AG04449 (cell line): ENCODE measurements at regions not wholly inside any gene's neighbourhood (a gene's known extent, or its start where the extent isn't known, plus 50 kb on each side); places are given as distances from the start of the nearest gene placed in this dataset.
A peak's percentile ranks its signal among the peaks of the same experiment; 100 is the strongest.

ENCODE experiments used
- CTCF ChIA-PET: fragments of 350-600 bp; formaldehyde crosslinking; extraction: SDS; loops from one replicate; lab custom pipeline; 2021; ENCODE audit warnings: antibody characterized with exemption; lab: Yijun Ruan, JAX
- POLR2A ChIA-PET: fragments of 400-600, 350-600 bp; formaldehyde crosslinking; extraction: SDS; loops from one replicate; lab custom pipeline; 2020; ENCODE audit warnings: antibody characterized with exemption, inconsistent platforms; lab: Yijun Ruan, JAX
- DNase-seq: peaks from one replicate; pipeline ENCODE4 v3.0.0-alpha.2; 2010; ENCODE audit warnings: low read depth, low spot score
- H3K4me3 ChIP-seq: 2 replicates; pipeline ENCODE4 v1.5.1; 2011; ENCODE audit warnings: low read depth, mild to moderate bottlenecking, control low read depth, low read length
- TF ChIP-seq, protein P1 (sequence below): IDR thresholded peaks from one replicate; pipeline ENCODE4 v1.5.1; 2011; ENCODE audit warnings: mild to moderate bottlenecking, moderate library complexity, low read length, control low read depth, inconsistent platforms; ENCODE audit not compliant: insufficient read depth; ENCODE audit errors: missing control alignments

GRCh38 chr7:41449694-41450093, 253.2 kb downstream of the INHBA start:
- CTCF ChIA-PET = no interaction called here

GRCh38 chr7:41449286-41449685, 253.6 kb downstream of the INHBA start:
- CTCF ChIA-PET = interaction anchor here (1.9 kb wide), 1 partner anchor 10 kb away, joined by 5 read pairs; no protein-coding TSS in a partner anchor
- POLR2A ChIA-PET = no interaction called here
- no peak for DNase-seq

More at GRCh38 chr7:41449694-41450093, 253.2 kb downstream of the INHBA start:
- no peak for DNase-seq
- no peak overlapping the region for H3K4me3 ChIP-seq
- POLR2A ChIA-PET = no interaction called here
- TF ChIP-seq, protein P1, sequence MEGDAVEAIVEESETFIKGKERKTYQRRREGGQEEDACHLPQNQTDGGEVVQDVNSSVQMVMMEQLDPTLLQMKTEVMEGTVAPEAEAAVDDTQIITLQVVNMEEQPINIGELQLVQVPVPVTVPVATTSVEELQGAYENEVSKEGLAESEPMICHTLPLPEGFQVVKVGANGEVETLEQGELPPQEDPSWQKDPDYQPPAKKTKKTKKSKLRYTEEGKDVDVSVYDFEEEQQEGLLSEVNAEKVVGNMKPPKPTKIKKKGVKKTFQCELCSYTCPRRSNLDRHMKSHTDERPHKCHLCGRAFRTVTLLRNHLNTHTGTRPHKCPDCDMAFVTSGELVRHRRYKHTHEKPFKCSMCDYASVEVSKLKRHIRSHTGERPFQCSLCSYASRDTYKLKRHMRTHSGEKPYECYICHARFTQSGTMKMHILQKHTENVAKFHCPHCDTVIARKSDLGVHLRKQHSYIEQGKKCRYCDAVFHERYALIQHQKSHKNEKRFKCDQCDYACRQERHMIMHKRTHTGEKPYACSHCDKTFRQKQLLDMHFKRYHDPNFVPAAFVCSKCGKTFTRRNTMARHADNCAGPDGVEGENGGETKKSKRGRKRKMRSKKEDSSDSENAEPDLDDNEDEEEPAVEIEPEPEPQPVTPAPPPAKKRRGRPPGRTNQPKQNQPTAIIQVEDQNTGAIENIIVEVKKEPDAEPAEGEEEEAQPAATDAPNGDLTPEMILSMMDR = no peak

GRCh38 chr7:41448104-41448503, 254.8 kb downstream of the INHBA start:
- DNase-seq = peak; percentile 51
- ChIA-PET POLR2A (no interaction called here), CTCF (interaction anchor here (1.9 kb wide), 1 partner anchor 9 kb away, joined by 5 read pairs; no protein-coding TSS in a partner anchor)
- TF ChIP-seq, protein P1 = no peak
- no peak overlapping the region for H3K4me3 ChIP-seq

More at GRCh38 chr7:41449286-41449685, 253.6 kb downstream of the INHBA start:
- TF ChIP-seq, protein P1 = no peak
- H3K4me3 ChIP-seq = no peak overlapping the region

- CTCF ChIA-PET = interaction anchor here (1.9 kb wide), 1 partner anchor 8 kb away, joined by 5 read pairs; no protein-coding TSS in a partner anchor
- POLR2A ChIA-PET = interaction anchor here (0.7 kb wide), 1 partner anchor 34 kb away, joined by 4 read pairs; no protein-coding TSS in a partner anchor
- no peak for DNase-seq
- TF ChIP-seq, protein P1 = no peak
- no peak overlapping the region for H3K4me3 ChIP-seq
Measured at GRCh38 chr7:41447450-41448042, 255.3 kb downstream of the INHBA start.

GRCh38 chr7:41446606-41447449, 256.1 kb downstream of the INHBA start:
- DNase-seq = no peak
- TF ChIP-seq, protein P1 = no peak
- H3K4me3 ChIP-seq = no peak overlapping the region
- ChIA-PET CTCF (no interaction called here), POLR2A (interaction anchor here (0.7 kb wide), 1 partner anchor 34 kb away, joined by 4 read pairs; no protein-coding TSS in a partner anchor)

DNA sequence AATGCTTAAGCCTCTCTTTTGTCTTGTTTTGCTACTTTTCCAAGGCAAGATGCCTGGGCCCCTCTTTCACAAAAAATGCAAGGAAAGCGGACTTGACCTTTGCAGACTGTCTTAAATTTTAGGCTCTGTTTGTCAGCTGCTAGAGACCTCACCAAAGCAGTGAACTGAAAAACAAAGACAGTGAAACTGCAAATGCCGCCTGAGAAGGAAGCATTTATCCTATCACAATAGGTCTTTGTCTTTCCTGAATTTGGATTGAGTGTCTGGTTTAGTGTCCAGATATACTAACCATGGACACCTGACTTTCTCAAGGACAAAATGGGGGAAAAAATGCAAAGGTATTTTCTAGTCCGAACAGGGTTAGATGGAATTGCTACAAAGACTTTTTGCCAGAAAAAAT, 256.9 kb downstream of the INHBA start:
- TF ChIP-seq, protein P1 = no peak
- DNase-seq = no peak
- ChIA-PET CTCF (interaction anchor here (1.5 kb wide), 1 partner anchor 9 kb away, joined by 3 read pairs; no protein-coding TSS in a partner anchor), POLR2A (no interaction called here)
- no peak overlapping the region for H3K4me3 ChIP-seq
